Iris pigment epithelial cell (primary cell): ENCODE measurements at regions not wholly inside any gene's neighbourhood (a gene's known extent, or its start where the extent isn't known, plus 50 kb on each side); places are given as distances from the start of the nearest gene placed in this dataset.
A peak's percentile ranks its signal among the peaks of the same experiment; 100 is the strongest.
"Not testable (repeated sequence)": the region's sequence is repeated elsewhere in the genome, so short reads cannot be mapped to it uniquely, and the experiment has no call there.

ENCODE experiments used
- DNase-seq: peaks from one replicate; pipeline ENCODE4 v3.0.0-alpha.2; 2011; ENCODE audit warnings: low read depth

- peak; percentile 91 for DNase-seq
These were observed 115.4 kb upstream of the NEGR1 start for GRCh38 chr1:72397786-72398185.

GRCh38 chr1:72394457-72394856, 112.1 kb upstream of the NEGR1 start:
- DNase-seq: no peak

GRCh38 chr1:72379072-72379471, 96.7 kb upstream of the NEGR1 start:
- no peak for DNase-seq

- no peak for DNase-seq
These were observed 92.9 kb upstream of the NEGR1 start for GRCh38 chr1:72375226-72375625.

- DNase-seq: no peak
These were observed 89.1 kb upstream of the NEGR1 start for GRCh38 chr1:72371259-72372035.

GRCh38 chr1:72370836-72371235, 88.5 kb upstream of the NEGR1 start:
- not testable (repeated sequence) for DNase-seq

GRCh38 chr1:72369069-72369757, 86.9 kb upstream of the NEGR1 start:
- no peak for DNase-seq

- DNase-seq: peak; percentile 79
These were observed 84.1 kb upstream of the NEGR1 start for GRCh38 chr1:72366466-72366865.

GRCh38 chr1:72365693-72366092, 83.4 kb upstream of the NEGR1 start:
- DNase-seq: no peak

- no peak for DNase-seq
These were observed 80.2 kb upstream of the NEGR1 start for GRCh38 chr1:72362538-72362937.

- peak; percentile 61 for DNase-seq
These were observed 75.1 kb upstream of the NEGR1 start for GRCh38 chr1:72357411-72357810.

GRCh38 chr1:72355899-72356298, 73.6 kb upstream of the NEGR1 start:
- no peak for DNase-seq

GRCh38 chr1:72341661-72342060, 59.3 kb upstream of the NEGR1 start:
- no peak for DNase-seq

GRCh38 chr1:72336776-72337175, 54.4 kb upstream of the NEGR1 start:
- DNase-seq: no peak
